ENCODE measurements at regions not wholly inside any gene's neighbourhood (a gene's known extent, or its start where the extent isn't known, plus 50 kb on each side); places are given as distances from the start of the nearest gene placed in this dataset.

GRCh38 chr2:9144617-9145016, 62.0 kb upstream of the ASAP2 start:
- ATAC-seq (no peak), DNase-seq (no peak)
- TF ChIP-seq CTCF (IDR thresholded peaks at IDR 0.05): no peak
- Histone ChIP-seq H3K9me3 (no peaks in the 10 kb centered on the region), H3K4me3 (no peak overlapping the region), H3K27me3 (ENCODE audit: low read depth) (no peaks in the 10 kb centered on the region), H3K27ac (no peak overlapping the region), H3K4me1 (peaks cover 22% of the 10 kb centered on the region), H3K36me3 (no peaks in the 10 kb centered on the region)
- intact Hi-C loops (cut with DNase I): no loop called here

GRCh38 chr2:9144046-9144445, 62.6 kb upstream of the ASAP2 start:
- DNase-seq (no peak), ATAC-seq (no peak)
- no peaks in the 10 kb centered on the region for H3K36me3 ChIP-seq
- H3K9me3 ChIP-seq: no peaks in the 10 kb centered on the region
- intact Hi-C loops (cut with DNase I): no loop called here
- no peak overlapping the region for H3K4me3 ChIP-seq
- no peak for TF ChIP-seq CTCF (IDR thresholded peaks at IDR 0.05)
- no peaks in the 10 kb centered on the region for H3K27me3 ChIP-seq (ENCODE audit: low read depth)
- no peak overlapping the region for H3K27ac ChIP-seq
- peaks cover 22% of the 10 kb centered on the region for H3K4me1 ChIP-seq

- ATAC-seq: no peak
- peak overlapping the region; percentile 31 for H3K4me3 ChIP-seq
- DNase-seq: no peak
- TF ChIP-seq CTCF (IDR thresholded peaks at IDR 0.05): no peak
- no peaks in the 10 kb centered on the region for H3K36me3 ChIP-seq
- peaks cover 22% of the 10 kb centered on the region for H3K4me1 ChIP-seq
- H3K27ac ChIP-seq: peak overlapping the region; percentile 25
- intact Hi-C loops (cut with DNase I): no loop called here
- no peaks in the 10 kb centered on the region for H3K9me3 ChIP-seq
- no peaks in the 10 kb centered on the region for H3K27me3 ChIP-seq (ENCODE audit: low read depth)
These were observed 63.3 kb upstream of the ASAP2 start for GRCh38 chr2:9143264-9143815.

- Histone ChIP-seq H3K27me3 (ENCODE audit: low read depth) (no peaks in the 10 kb centered on the region), H3K27ac (peak overlapping the region; percentile 25), H3K36me3 (no peaks in the 10 kb centered on the region), H3K4me3 (peak overlapping the region; percentile 31), H3K4me1 (peaks cover 22% of the 10 kb centered on the region), H3K9me3 (no peaks in the 10 kb centered on the region)
- peak; percentile 99 for TF ChIP-seq CTCF (IDR thresholded peaks at IDR 0.05)
- intact Hi-C loops (cut with DNase I): no loop called here
- DNase-seq (peak; percentile 91), ATAC-seq (peak; percentile 94 to 97)
These were observed 63.9 kb upstream of the ASAP2 start for GRCh38 chr2:9142551-9143263.

GRCh38 chr2:9141706-9142460, 64.7 kb upstream of the ASAP2 start:
- no peak for TF ChIP-seq CTCF (IDR thresholded peaks at IDR 0.05)
- intact Hi-C loops (cut with DNase I): no loop called here
- DNase-seq (no peak), ATAC-seq (no peak)
- Histone ChIP-seq H3K27me3 (ENCODE audit: low read depth) (no peaks in the 10 kb centered on the region), H3K4me1 (peaks cover 22% of the 10 kb centered on the region), H3K36me3 (no peaks in the 10 kb centered on the region), H3K9me3 (no peaks in the 10 kb centered on the region), H3K4me3 (no peak overlapping the region), H3K27ac (peak overlapping the region; percentile 25)

Data from lower lobe of right lung (tissue), 2 donors.